ENCODE measurements at regions not wholly inside any gene's neighbourhood (a gene's known extent, or its start where the extent isn't known, plus 50 kb on each side); places are given as distances from the start of the nearest gene placed in this dataset.

DNA sequence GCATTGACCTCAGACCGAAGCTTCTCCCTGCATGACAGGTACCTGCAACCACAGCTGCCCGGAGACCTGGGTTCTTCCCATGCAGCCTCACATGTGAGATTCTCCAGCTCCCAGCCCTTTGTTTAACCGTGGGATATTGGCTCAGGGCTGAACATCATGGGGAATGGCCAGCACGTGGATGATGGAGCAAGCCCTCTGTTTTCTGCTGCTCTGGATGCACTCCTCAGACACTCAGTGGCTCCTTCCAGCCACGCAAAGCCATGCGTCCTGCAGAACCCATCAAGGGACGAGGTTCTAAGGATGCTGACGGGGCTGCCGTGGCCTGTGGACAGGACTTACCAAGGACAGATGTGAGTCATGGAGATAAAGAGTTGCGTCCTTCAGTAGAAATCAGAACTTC lies 639.1 kb downstream of the BRD1 start:
- peaks cover 37% of the 10 kb centered on the region for H3K27me3 Mint-ChIP-seq (ENCODE audit: low read depth)
- H3K36me3 Mint-ChIP-seq (ENCODE audit: low read depth) = no peaks in the 10 kb centered on the region
- TF ChIP-seq, protein P1, sequence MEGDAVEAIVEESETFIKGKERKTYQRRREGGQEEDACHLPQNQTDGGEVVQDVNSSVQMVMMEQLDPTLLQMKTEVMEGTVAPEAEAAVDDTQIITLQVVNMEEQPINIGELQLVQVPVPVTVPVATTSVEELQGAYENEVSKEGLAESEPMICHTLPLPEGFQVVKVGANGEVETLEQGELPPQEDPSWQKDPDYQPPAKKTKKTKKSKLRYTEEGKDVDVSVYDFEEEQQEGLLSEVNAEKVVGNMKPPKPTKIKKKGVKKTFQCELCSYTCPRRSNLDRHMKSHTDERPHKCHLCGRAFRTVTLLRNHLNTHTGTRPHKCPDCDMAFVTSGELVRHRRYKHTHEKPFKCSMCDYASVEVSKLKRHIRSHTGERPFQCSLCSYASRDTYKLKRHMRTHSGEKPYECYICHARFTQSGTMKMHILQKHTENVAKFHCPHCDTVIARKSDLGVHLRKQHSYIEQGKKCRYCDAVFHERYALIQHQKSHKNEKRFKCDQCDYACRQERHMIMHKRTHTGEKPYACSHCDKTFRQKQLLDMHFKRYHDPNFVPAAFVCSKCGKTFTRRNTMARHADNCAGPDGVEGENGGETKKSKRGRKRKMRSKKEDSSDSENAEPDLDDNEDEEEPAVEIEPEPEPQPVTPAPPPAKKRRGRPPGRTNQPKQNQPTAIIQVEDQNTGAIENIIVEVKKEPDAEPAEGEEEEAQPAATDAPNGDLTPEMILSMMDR (IDR thresholded peaks at IDR 0.05; ENCODE audit: unreplicated experiment in 3 of 3) = no peak
- no peak overlapping the region for H3K27ac Mint-ChIP-seq
- no peaks in the 10 kb centered on the region for H3K4me1 Mint-ChIP-seq
- H3K4me3 Mint-ChIP-seq = no peak overlapping the region
- H3K9me3 Mint-ChIP-seq = peaks cover 4% of the 10 kb centered on the region

DNA sequence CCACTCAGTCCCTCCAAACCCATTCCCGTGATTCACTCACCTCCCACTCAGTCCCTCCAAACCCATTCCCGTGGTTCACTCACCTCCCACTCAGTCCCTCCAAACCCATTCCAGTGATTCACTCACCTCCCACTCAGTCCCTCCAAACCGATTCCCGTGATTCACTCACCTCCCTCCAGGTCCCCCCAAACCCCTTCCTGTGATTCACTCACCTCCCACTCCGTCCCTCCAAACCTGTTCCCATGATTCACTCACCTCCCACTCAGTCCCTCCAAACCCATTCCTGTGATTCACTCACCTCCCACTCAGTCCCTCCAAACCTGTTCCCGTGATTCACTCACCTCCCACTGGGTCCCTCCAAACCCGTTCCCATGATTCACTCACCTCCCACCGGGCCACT lies 639.6 kb downstream of the BRD1 start:
- Mint-ChIP-seq H3K27ac (no peak overlapping the region), H3K27me3 (ENCODE audit: low read depth) (peaks cover 37% of the 10 kb centered on the region), H3K4me1 (no peaks in the 10 kb centered on the region), H3K9me3 (peaks cover 4% of the 10 kb centered on the region), H3K4me3 (no peak overlapping the region), H3K36me3 (ENCODE audit: low read depth) (no peaks in the 10 kb centered on the region)
- TF ChIP-seq, protein P1 (IDR thresholded peaks at IDR 0.05; ENCODE audit: unreplicated experiment in 3 of 3) = no peak

DNA sequence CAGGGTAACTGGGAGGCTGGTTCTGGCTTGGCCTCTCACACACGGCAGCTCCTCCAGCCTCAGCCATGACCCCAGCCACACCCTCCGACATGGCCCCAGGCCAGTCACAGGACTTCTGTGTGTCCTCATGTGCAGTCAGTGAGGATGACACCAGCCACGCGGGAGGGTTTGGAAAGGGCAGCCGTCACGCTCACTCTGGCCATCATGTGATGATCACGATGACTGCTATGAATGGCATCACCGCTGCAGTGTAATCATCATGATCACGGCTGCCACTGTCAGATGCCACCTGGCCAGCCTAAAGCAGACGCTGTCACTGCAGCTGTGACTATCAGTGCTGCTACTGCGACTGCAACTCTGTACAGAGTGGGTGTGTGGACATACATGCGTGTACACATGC lies 640.9 kb downstream of the BRD1 start:
- TF ChIP-seq, protein P1 (IDR thresholded peaks at IDR 0.05; ENCODE audit: unreplicated experiment in 3 of 3) = no peak
- Mint-ChIP-seq H3K27ac (no peak overlapping the region), H3K4me1 (no peaks in the 10 kb centered on the region), H3K27me3 (ENCODE audit: low read depth) (peaks cover 29% of the 10 kb centered on the region), H3K4me3 (no peak overlapping the region), H3K9me3 (peaks cover 4% of the 10 kb centered on the region), H3K36me3 (ENCODE audit: low read depth) (no peaks in the 10 kb centered on the region)

DNA sequence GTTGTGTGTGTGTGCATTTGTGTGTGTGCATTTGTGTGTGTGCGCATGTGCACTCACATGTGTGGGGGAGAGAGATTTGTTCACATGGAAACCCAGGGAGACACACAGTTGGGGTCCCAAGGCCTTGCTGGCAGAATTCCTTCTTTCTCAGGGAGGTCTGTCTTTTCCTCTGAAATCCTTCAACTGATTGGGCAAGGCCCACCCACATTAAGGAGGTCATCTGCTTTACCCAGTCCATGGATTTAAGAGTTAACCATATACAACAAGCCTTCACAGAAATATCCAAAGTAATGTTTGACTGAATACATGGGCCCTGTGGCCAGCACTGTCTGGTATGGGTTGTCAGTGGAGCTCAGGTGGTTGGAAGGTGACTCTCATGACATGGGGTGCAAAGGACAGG lies 641.4 kb downstream of the BRD1 start:
- Mint-ChIP-seq H3K9me3 (peaks cover 4% of the 10 kb centered on the region), H3K36me3 (ENCODE audit: low read depth) (no peaks in the 10 kb centered on the region), H3K4me3 (no peak overlapping the region), H3K4me1 (no peaks in the 10 kb centered on the region), H3K27ac (no peak overlapping the region), H3K27me3 (ENCODE audit: low read depth) (peaks cover 29% of the 10 kb centered on the region)
- TF ChIP-seq, protein P1 (IDR thresholded peaks at IDR 0.05; ENCODE audit: unreplicated experiment in 3 of 3) = no peak

DNA sequence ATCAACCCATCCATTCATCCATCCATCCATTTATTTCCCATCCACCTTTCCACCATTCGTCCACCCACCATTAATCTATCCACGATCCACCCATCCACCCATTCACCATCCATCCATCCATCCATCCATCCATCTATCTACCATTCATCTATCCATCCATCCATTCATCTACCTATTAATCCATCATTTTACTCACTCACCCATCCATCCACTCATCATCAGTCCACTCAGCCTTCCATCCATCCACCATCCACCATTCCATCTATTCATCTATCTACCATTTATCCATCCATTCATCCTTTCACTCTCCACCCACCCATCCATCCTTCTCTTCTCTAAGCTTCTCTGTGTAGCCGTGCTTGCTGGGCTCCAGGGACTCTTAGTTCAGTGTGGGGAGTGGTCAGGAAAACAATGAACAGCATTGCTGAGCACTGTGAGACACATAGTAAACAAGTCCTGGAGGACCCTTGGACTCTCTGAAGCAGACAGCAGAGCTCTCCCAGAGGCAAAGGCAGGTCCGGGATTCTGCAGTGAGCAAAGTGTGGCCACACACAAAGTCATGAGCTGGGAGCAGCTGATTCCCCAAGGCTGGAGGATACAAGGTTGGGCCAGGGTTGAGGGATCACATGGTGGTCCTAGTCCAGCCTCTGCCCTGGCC lies 642.2 kb downstream of the BRD1 start:
- Mint-ChIP-seq H3K9me3 (peaks cover 4% of the 10 kb centered on the region), H3K4me1 (no peaks in the 10 kb centered on the region), H3K27ac (no peak overlapping the region), H3K4me3 (no peak overlapping the region), H3K27me3 (ENCODE audit: low read depth) (peaks cover 26% of the 10 kb centered on the region), H3K36me3 (ENCODE audit: low read depth) (no peaks in the 10 kb centered on the region)
- TF ChIP-seq, protein P1 (IDR thresholded peaks at IDR 0.05; ENCODE audit: unreplicated experiment in 3 of 3) = no peak

DNA sequence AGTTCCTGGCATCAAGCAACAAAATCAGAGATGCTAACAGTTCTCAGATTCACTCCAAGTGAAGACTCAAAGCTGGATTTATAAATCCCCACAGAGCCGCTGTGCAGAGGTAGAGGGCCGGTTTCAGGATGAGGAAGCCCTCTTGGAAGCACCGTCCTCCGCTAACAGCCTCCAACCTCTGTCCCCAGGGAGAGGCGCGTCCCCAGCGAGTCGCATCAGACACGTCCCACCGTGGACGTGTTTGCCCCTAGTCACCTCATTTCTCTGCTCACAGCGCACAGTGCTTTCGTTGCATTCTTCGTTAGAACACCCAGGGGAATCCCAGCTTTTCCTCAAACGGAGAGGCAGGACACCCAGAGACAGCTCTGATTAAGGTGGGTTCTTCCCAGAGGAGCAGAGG lies 642.9 kb downstream of the BRD1 start:
- Mint-ChIP-seq H3K4me1 (no peaks in the 10 kb centered on the region), H3K27me3 (ENCODE audit: low read depth) (peaks cover 24% of the 10 kb centered on the region), H3K27ac (no peak overlapping the region), H3K4me3 (no peak overlapping the region), H3K36me3 (ENCODE audit: low read depth) (no peaks in the 10 kb centered on the region), H3K9me3 (peaks cover 4% of the 10 kb centered on the region)
- TF ChIP-seq, protein P1 (IDR thresholded peaks at IDR 0.05; ENCODE audit: unreplicated experiment in 3 of 3) = no peak

Data from nephron (organoid).